GM20000 (cell line): ENCODE measurements at regions not wholly inside any gene's neighbourhood (a gene's known extent, or its start where the extent isn't known, plus 50 kb on each side); places are given as distances from the start of the nearest gene placed in this dataset.

ENCODE experiments used
- DNase-seq: peaks from one replicate; pipeline ENCODE4 v3.0.0; 2012; ENCODE audit warnings: low spot score
- TF ChIP-seq, protein P1 (sequence below): IDR thresholded peaks from 2 replicates; pipeline ENCODE4 v1.5.1; 2012; ENCODE audit warnings: mild to moderate bottlenecking, control low read depth; ENCODE audit errors: extremely low read depth, missing control alignments

DNA sequence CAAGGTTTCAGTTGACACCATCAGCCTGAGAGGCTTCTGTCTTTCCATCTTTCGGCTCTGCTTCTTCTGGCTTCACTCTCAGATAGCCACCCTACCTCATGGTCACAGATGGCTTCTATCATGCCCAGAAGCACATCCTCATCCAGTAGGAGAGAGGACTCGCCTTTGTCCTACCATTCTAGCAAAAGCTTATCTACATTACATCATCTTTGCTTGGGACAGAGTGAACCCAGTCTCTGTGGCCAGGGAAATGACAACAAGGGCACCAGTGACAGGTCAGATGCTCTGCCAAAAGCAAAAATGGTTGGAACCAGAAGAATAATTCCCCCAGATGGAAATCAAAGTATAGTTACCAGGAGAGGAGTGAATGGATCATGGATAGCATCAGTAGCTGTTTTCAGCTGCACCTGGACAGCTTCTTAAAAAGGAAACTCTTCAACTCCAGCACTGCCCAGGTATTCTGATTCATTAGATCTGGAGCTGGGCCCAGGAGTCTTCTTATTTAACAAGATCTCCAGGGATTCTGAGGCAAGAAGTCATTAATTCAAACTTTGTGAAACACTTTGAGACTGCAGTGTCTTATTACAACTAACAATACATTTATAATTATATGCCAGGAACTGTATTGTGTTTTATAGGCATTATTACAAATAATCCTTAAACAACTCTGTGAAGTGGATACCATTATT is 257.7 kb upstream of the UBE2E3 start:
- no peak for DNase-seq
- TF ChIP-seq, protein P1, sequence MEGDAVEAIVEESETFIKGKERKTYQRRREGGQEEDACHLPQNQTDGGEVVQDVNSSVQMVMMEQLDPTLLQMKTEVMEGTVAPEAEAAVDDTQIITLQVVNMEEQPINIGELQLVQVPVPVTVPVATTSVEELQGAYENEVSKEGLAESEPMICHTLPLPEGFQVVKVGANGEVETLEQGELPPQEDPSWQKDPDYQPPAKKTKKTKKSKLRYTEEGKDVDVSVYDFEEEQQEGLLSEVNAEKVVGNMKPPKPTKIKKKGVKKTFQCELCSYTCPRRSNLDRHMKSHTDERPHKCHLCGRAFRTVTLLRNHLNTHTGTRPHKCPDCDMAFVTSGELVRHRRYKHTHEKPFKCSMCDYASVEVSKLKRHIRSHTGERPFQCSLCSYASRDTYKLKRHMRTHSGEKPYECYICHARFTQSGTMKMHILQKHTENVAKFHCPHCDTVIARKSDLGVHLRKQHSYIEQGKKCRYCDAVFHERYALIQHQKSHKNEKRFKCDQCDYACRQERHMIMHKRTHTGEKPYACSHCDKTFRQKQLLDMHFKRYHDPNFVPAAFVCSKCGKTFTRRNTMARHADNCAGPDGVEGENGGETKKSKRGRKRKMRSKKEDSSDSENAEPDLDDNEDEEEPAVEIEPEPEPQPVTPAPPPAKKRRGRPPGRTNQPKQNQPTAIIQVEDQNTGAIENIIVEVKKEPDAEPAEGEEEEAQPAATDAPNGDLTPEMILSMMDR, result no peak

DNA sequence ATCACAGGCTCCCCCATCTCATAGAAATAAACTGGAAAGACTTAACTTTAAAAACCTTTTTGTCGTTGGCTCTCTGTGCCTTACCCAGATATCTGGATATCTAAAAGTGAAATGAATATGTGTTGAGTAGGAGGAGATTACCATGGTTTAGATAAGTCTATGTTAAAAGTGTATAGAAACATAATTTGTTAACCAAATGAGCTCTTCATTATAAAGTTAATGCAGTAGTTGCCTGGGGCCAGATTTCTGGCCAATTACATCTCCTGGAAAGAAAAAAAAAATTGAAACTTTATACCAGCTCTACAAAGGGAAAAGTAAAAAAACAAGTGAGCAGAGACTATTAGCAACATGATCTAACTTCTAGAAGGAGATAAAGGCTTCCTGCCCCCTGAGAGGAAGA is 259.6 kb upstream of the UBE2E3 start:
- TF ChIP-seq, protein P1, result no peak
- no peak for DNase-seq

DNA sequence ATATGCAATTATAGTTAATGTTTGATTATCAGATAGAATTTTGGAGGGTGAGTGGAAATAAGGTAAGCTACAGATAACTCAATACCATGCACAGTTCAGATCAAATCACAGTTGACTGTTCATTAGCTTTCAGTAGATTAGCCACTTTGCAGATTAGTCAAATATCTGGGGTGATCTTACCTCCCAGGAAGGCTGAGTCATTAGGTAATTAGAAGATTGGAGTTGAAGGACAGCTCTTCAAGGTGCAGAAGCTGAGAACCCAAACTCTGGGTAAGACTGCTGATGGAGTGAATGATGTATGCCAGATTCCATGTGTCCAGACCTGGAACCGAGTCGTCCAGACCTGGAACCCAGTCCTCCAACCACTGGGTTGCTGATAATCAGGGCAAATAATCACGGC is 262.8 kb upstream of the UBE2E3 start:
- TF ChIP-seq, protein P1, result no peak
- no peak for DNase-seq

DNA sequence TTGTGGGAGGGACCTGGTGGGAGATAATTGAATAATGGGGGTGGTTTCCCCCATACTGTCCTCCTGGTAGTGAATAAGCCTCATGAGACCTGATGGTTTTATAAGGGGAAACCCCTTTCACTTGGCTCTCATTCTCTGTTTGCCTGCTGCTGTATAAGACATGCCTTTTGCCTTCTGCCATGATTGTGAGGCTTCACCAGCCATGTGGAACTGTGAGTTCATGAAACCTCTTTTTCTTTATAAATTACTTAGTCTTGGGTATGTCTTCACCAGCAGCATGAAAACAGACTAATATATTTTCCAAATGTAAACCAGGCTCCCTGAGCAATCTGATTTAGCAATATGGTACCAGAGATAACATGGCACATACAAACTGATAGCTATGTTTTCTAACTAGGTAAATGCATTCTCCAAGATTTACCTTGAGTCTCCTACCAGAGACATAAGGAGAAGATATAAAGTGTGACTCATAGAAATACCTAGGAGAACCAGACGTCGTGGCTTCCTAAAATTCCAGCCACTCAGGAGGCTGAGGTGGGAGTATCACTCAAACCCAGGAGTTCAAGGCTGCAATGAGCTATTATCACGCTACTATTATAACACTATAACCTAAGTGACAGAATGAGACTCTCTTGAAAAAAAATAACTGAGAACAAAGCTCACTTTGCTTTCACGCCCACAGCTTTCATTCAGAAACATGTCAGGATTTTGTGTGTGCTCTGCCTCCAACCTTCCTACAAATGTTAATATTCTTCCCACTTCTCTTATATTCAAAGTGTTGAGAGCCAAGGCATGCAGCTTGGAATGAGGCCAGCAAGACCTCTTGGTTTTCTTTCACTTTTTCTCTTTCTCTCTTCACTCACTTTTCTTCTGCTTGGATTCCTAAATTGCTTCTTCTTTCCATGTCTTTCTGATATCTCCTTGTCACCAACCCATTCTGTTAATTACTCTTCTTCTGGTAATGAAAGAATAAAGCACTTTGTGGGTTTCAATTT is 263.9 kb upstream of the UBE2E3 start:
- no peak for DNase-seq
- TF ChIP-seq, protein P1, result no peak

DNA sequence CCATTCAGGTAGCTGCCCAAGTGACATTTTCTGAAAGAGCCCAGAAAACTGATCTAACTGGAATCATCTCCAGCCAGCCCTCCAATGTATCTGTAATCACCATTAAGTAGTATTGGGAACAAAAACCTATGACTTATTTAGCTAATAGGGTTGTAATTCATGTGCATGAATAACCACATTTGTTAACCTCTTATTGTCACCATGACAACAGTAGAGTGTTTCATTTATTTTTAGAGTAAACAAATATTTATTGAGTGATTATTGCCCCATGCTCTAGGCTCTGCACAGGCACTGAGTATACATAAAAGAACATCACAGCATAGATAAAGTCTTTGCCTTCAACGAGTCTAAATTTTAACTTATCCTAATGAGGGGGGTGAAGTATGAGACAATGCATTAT is 265.4 kb upstream of the UBE2E3 start:
- TF ChIP-seq, protein P1, result no peak
- no peak for DNase-seq

DNA sequence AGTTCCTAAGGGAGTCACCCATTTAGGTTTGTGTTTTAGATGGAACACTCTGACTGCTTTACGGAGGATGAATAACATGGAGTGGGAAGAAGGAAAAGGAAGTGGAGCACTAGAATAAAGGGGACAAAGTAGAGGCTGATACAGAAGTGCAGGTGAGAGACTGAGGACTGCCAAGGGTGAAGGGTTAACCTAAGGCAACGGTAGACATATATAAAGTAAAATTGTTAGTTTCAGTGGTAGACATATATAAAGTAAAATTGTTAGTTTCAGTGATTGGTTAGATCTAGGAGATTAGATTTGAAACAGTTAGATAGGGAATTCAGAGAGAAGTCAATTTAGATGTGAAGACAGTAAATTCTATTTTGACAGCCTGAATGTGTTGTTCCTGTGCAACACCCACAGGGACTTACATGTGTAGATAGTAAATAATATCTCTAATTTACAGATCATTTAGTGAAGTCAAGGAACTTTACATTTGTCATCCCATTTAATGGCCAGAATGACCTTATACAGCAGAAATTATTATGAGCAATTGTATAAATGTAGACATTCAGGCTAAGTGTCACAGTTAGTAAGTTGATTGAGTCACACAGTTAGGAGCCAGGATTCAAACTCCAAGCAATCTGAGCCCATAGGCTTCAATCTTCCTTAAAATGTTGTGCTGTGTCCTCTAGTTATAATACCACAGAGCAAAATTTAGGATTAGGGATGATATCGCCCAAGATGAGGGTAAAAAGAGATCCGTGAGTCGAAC is 270.8 kb upstream of the UBE2E3 start:
- TF ChIP-seq, protein P1, result no peak
- no peak for DNase-seq
